GM21390 (cell line): ENCODE measurements at regions not wholly inside any gene's neighbourhood (a gene's known extent, or its start where the extent isn't known, plus 50 kb on each side); places are given as distances from the start of the nearest gene placed in this dataset.

ENCODE experiments used
- ATAC-seq: cut with Tn5 transposase; IDR thresholded peaks from one replicate; pipeline ENCODE4 v1.9.1; 2021; ENCODE audit not compliant: unreplicated experiment

GRCh38 chr13:78802912-78803311 is 144.0 kb upstream of the OBI1 start:
- no peak for ATAC-seq

DNA sequence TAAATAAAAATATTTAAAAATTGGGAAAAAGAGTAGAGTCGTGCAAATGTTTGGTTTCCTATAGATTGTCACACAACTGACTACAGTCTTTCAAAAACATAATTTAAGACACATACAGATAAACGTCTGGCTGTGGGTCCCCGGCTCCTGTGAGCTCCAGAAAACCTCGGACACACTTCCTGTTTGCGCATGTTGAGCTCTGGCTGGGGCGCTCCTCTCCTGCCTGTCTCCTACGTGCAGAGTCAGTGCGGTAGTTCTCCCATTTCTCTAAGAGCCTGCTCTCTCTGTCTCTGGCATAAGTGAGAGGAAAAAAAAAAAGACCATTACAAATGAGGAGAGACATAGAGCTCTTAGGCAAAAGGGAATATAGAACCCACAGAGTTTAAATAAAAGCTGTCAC is 128.2 kb upstream of the OBI1 start:
- no peak for ATAC-seq

DNA sequence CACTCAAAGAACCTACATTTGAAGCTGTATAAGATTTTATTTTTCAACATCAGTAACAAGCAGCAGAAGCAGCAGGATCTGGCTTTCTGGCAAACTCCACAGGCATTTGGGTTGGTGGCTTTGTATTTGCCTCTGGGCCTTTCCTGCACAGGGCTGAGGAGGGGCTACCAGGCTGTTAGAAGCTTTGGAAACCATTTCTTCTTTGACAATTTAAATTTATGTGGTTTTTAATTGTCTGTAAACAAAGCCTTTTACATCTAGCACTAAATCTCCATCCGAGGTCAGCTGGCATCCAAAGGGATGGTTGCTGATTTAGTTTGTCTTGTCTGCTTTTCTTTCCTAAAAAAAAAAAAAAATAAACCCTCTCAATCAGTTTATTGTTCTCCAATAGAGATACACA is 127.5 kb upstream of the OBI1 start:
- no peak for ATAC-seq

GRCh38 chr13:78785764-78786163 is 126.8 kb upstream of the OBI1 start:
- ATAC-seq: no peak

DNA sequence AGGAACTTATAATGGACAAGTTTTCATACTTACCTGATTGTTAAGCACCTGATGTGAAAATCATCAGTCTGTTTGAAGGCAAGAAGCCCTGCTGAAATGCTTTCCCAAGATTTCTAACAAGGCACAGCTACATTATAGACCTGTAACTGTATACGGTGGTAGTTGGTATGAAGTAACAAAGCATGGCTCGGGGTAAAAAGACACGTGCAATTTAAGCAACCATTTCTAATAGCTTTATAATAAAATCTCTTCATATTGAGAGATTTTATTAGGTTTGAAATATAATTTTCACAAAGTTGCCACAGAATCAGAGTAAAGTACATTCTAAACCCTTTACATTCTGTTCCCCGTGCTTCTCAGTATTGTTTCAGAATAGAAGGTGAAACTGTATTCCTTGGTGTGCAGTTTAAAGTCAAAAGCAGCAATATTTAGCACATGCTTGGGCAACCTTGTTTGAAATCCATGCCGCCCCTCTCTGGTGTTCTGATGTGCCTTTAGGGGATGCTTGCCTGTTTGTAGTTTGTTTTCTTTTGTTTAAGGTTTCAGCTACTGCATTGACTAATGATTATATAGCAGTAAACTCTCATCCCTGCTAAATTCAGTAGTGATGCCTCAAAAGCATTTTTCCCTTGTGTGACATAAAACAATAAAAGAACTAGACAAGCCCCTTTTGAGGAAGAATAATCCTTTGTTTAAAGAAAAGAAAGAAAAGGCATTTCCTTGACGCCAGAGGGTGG is 125.2 kb upstream of the OBI1 start:
- no peak for ATAC-seq

DNA sequence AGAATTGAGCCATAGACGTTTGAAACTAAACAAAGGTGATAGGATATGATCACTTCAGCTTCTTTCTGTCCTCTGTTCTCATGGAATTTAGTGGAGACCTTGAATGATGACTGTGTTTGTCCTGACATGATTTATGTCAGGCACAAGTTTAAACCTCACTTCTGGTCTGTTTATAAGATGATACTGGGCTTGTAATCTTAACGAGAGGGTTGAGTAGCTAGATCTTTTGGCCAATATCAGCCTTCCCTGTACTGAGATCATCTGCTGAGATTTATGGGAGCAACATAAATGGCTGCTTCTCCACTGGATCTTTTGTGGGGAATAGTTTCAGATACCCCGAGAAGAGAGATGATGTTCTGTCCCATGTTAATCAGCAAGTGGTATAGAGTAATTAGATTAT is 121.8 kb upstream of the OBI1 start:
- no peak for ATAC-seq

DNA sequence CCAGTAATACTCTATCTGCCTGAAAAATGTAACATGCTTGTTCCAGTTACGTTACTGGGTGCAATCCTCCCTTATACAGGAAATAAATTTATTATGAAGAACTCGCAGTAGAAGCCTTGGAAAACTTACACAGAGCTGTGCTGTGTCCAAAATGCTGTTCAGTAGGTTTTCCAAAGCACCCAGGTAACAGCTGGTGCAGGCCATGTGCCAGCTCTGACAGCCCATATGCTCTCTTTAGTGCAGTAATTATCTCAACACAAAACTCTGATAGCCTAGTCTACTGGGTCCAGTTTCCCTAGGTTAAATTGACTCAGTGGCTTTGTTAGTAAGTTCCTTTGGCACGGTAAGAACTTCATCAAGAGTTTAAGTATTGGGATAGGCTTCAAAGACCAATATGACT is 120.7 kb upstream of the OBI1 start:
- ATAC-seq: no peak

GRCh38 chr13:78777976-78778375 is 119.0 kb upstream of the OBI1 start:
- ATAC-seq: no peak

GRCh38 chr13:78777396-78777795 is 118.4 kb upstream of the OBI1 start:
- ATAC-seq: no peak

DNA sequence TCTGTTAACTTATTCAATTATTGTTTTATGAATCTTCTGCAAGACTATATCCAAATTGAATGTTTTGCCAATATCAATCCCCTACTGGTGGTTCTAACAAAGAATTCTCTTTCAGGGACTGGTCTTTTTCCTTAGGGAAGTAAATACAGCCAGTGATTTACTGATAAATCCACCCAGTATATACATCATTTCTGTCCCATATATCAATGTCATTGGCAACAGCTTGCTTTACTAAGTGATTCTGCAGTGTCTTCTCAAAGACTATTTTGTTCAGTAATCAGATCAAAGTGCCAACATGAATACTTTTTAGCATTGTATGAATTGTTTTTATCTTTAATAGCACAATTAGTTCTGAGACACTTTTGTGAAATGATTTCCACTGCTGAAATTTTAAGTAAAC is 114.0 kb upstream of the OBI1 start:
- ATAC-seq: no peak

DNA sequence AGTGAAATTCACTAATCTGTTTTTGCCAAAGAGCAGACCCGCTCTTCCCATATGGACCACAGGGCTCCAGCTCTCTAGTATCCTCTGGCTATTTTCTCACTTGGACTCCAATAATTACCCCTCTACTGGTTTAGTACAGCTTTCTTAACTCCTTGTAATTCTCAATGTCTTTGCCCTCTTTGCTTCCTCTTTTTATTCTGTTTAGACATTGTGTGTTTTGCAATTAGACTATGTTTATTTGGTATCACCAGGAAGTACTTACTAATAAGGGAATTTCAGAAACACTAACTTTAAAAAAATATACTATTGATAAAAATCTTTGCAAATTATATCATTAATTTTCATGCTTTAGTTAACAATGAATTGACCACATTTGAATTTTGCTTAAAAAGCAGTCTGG is 111.6 kb upstream of the OBI1 start:
- ATAC-seq: no peak

DNA sequence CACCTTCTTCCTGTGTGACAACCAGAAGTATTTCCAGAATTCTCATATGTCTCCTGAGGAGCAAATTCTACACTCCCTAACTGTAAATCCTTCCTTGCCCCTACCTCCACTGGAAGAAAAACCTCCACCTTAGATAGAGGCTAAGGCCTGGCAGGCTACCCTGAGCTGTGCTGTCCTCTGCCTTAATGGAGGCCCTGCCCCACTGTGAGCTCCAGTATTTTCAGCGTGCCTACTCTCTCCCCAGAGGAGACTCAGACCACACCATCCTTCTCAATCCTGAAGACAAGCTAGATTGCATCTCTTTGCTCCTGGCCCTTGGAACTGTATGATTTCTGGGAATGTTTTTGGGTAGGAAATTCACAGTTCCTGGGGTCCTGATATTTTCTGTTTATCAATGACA is 110.0 kb upstream of the OBI1 start:
- no peak for ATAC-seq

DNA sequence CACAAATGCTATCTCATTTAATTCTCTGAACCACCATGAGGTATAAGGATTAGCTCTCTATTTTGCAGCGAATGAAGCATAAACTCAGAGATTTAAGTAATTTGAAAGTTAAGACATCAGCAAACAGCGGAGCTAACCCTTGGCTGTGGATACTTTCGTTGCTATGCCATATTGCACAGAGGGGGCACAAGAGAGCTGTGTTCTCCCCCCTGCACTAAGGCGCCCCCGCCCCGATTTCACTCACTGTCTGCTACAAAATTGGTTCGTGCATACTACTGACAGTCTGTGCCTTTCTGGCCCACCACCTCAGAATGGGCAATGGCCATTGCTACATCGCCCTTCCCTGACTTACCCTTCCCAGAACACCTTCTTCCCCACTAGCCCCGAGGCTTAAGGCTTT is 105.7 kb upstream of the OBI1 start:
- ATAC-seq: no peak

GRCh38 chr13:78762825-78763224 is 103.9 kb upstream of the OBI1 start:
- ATAC-seq: no peak

GRCh38 chr13:78759704-78760103 is 100.7 kb upstream of the OBI1 start:
- ATAC-seq: no peak

DNA sequence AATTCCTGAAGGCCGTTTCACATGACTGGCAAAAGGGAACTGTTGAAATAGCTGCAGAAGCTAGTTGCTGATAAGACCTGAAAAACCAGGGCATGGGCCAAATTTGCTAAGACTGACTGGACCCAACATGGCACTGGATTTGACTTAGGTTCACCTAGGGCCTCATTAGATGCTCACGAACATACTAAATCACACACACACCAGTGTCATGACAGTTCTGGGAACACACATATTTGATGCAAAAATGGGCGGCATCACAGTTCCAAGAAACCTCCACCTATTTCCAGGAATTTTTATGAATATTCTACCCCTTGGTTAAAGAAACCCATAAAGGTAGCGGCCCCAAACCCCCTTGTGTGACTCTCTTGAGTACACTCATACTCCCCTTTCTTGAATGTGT is 99.6 kb upstream of the OBI1 start:
- no peak for ATAC-seq

DNA sequence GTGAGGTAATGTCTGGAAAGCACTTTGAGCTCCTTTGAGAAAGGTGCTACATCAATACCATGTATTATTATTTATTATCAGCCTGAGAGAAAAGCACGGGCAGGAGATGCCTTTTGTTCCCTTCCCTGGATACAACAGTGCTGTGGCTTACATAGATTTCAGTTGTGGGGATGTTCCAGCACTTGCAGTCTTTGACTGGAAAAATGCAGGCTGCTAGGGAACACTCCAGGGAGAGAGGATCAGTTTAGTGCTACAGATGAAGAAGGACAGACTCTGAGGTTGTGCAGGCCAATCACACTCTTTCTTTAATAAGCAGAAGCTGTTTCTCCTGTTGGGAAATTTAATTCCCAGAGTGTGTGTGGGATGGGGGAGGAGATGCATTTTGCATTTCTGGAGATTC is 94.5 kb upstream of the OBI1 start:
- no peak for ATAC-seq

- ATAC-seq: no peak
Measured at GRCh38 chr13:78750735-78751134, 91.8 kb upstream of the OBI1 start.

DNA sequence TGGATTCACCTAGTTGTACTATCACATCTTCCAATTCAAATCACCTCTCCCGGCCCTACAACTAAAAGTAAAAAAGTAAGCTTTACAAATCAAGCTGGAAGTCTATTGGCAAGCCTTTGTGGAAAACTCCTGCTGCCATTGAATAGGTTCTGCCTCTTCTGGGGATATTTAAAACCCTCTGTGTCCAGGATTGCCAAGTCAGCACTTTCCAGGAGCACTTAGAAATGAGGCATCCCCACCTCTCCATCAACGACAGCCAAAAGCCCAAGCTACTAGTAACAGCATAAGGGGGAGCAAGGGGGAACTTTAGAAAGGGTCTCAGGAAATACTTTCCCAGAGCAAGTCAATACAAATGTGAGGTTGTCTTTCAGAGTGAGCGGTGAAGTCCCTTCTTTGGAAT is 85.0 kb upstream of the OBI1 start:
- ATAC-seq: no peak

DNA sequence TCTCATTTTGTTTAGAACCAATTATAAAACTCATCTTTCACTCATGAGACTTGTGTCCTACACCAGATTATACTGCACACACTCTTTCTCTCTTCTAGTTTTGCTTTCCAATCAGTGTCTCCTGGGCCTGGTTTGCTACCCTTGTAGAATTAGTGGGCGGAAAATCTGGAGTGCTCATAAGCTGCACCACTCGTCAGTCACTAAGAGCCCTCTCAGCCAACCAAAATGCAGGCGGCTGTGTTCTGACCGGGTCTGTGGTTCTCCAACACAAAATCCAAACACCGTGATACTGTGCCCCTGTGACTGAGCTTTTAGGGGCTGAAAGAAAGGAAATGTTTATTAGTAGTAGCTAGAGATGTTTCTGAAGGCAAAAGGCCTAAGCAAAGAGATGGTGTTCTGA is 83.7 kb upstream of the OBI1 start:
- no peak for ATAC-seq

DNA sequence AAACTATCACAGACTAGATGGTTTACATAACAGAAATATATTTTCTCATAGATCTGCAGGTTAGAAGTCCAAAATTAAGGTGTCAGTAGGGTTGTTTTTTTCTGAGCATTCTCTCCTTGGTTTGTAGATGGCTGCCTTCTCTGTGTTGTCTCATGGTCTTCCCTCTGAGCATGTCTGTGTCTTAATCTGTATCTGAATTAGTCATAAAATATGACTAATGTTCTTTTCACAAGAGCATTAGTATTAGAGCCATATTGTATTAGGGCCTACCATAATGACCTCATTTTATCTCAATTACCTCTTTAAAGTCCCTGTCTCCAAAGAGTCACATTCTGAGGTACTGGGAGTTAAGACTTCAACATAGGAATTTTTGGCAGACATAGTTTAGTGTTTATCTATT is 77.2 kb upstream of the OBI1 start:
- no peak for ATAC-seq

DNA sequence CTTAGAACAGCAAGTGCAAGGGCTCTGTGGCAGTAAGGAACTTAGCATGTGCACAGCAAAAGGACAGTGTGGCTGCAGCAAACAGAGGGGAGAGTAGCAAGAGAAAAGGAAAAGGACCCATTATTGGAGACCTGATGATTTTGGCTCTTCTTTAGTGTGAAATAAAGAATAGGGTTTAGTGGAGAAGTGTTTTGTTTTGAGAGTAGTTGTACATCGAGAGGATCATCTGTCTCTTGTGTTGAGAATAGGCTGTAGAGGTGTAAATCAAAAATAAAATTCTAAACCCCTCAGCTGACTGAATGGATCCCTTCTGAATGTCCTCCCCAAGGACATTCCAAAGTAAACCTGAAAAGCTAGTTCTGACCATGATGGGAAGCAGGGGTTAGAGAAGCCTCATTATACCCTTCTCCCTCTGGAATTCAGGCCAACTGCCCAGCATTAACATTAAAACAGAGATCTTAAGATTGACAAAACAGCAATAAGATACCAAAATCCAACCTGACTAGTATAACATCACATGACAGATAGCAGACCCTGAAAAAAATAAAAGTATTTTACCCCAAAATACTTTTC is 73.6 kb upstream of the OBI1 start:
- ATAC-seq: no peak

DNA sequence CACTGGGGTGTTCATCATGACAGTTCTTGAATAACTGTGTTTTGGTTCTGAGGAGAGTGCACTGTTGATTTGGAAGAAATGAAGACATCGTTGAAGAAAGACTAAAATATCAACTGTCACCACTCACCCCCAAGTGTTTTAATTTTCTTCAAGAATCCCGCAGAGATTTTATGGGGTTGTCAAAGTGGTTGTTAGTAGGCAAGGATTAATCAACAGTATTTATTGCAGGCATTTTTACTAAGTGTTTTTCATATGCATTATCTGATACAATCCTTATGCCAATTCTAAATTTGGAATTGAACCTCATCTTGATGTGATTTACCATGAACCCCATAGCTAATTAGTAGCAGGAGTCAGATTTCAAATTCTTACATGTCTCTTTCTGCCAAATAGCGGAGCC is 63.7 kb upstream of the OBI1 start:
- no peak for ATAC-seq
